H1 (cell line): ENCODE measurements at regions not wholly inside any gene's neighbourhood (a gene's known extent, or its start where the extent isn't known, plus 50 kb on each side); places are given as distances from the start of the nearest gene placed in this dataset.

Experiments used
- ASH2L ChIP-seq: fragments of 200-600, 300-600 bp; sonication (generic); IDR thresholded peaks from one replicate; pipeline ENCODE4 v1.7.1; 2017; ENCODE audit warnings: low read length
- CHD7 ChIP-seq: fragments of 300-600 bp; sonication (generic); IDR thresholded peaks from 2 replicates; pipeline ENCODE4 v1.7.1; 2012; ENCODE audit warnings: low read length, moderate library complexity, mild to moderate bottlenecking, inconsistent platforms; ENCODE audit not compliant: insufficient replicate concordance
- EP300 ChIP-seq, 2 experiments: IDR thresholded peaks; 1 replicate in 1 of 2; 2 replicates in 1 of 2; pipeline ENCODE4 v1.6.1; 2011 to 2012; ENCODE audit warnings: low read depth in 2 of 2, low read length in 2 of 2, mild to moderate bottlenecking in 2 of 2, borderline replicate concordance in 1 of 2, inconsistent platforms in 1 of 2, moderate library complexity in 1 of 2
- SIN3A ChIP-seq, 2 experiments: IDR thresholded peaks in 1 of 2; conservative IDR thresholded peaks in 1 of 2; 2 replicates each; pipeline ENCODE4 v1.6.1; 2011 to 2012; ENCODE audit warnings: low read length in 2 of 2, improper control_type of control experiment in 1 of 2, low read depth in 1 of 2, mild to moderate bottlenecking in 1 of 2
- SIRT6 ChIP-seq: IDR thresholded peaks from one replicate; pipeline ENCODE4 v1.7.1; 2012; ENCODE audit warnings: low read length, inconsistent platforms
- SIX5 ChIP-seq: IDR thresholded peaks from 2 replicates; pipeline ENCODE4 v1.6.1; 2011; ENCODE audit warnings: mild to moderate bottlenecking, low read depth, low read length
- SP2 ChIP-seq: IDR thresholded peaks from 2 replicates; pipeline ENCODE4 v1.6.1; 2012; ENCODE audit warnings: mild to moderate bottlenecking, low read length, inconsistent platforms
- TAF1 ChIP-seq: IDR thresholded peaks from 2 replicates; pipeline ENCODE4 v1.6.1; 2011; ENCODE audit warnings: mild to moderate bottlenecking, low read depth, low read length
- USF2 ChIP-seq: IDR thresholded peaks from 2 replicates; pipeline ENCODE4 v1.6.1; 2011; ENCODE audit warnings: low read length, improper control_type of control experiment

- TF ChIP-seq SIX5: no peak
- TF ChIP-seq CHD7: no peak
- no peak for TF ChIP-seq TAF1
- TF ChIP-seq EP300 (IDR thresholded peaks at IDR 0.05; ENCODE audit: borderline replicate concordance in 1 of 2, low read depth in 2 of 2, low read length in 2 of 2): no peak
- TF ChIP-seq ASH2L: no peak
- TF ChIP-seq USF2: no peak
- TF ChIP-seq SP2: no peak
- TF ChIP-seq SIRT6: no peak
- TF ChIP-seq SIN3A (conservative IDR thresholded peaks at IDR 0.05 in 1 of 2, IDR thresholded peaks at IDR 0.05 in 1 of 2; ENCODE audit: low read depth in 1 of 2, low read length in 2 of 2): no peak
Measured at GRCh38 chr12:76158518-76159321, 74.2 kb upstream of the NAP1L1 start (continued).
